ENCODE measurements at regions not wholly inside any gene's neighbourhood (a gene's known extent, or its start where the extent isn't known, plus 50 kb on each side); places are given as distances from the start of the nearest gene placed in this dataset.

GRCh38 chr5:86881493-86882090, 263.9 kb downstream of the COX7C start:
- 91 to 96% methylated on average over 1 of the region's 1 CpG for WGBS, 2 donors
- intact Hi-C loops (cut with DNase I; ENCODE audit: low total_unique reads): no loop called here
- no peak overlapping the region for H3K4me3 ChIP-seq (ENCODE audit: low read depth, poor library complexity, severe bottlenecking)
- DNase-seq (ENCODE audit: low spot score in 2 of 2): no peak
- no peak for TF ChIP-seq POLR2A (IDR thresholded peaks at IDR 0.05)
- TF ChIP-seq, protein P1, sequence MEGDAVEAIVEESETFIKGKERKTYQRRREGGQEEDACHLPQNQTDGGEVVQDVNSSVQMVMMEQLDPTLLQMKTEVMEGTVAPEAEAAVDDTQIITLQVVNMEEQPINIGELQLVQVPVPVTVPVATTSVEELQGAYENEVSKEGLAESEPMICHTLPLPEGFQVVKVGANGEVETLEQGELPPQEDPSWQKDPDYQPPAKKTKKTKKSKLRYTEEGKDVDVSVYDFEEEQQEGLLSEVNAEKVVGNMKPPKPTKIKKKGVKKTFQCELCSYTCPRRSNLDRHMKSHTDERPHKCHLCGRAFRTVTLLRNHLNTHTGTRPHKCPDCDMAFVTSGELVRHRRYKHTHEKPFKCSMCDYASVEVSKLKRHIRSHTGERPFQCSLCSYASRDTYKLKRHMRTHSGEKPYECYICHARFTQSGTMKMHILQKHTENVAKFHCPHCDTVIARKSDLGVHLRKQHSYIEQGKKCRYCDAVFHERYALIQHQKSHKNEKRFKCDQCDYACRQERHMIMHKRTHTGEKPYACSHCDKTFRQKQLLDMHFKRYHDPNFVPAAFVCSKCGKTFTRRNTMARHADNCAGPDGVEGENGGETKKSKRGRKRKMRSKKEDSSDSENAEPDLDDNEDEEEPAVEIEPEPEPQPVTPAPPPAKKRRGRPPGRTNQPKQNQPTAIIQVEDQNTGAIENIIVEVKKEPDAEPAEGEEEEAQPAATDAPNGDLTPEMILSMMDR (IDR thresholded peaks at IDR 0.05): no peak

- intact Hi-C loops (cut with DNase I; ENCODE audit: low total_unique reads): no loop called here
- WGBS, 2 donors: 95 to 97% methylated on average over 16 of the region's 16 CpGs
- no peak for DNase-seq (ENCODE audit: low spot score in 2 of 2)
- TF ChIP-seq POLR2A (IDR thresholded peaks at IDR 0.05): no peak
- TF ChIP-seq, protein P1 (IDR thresholded peaks at IDR 0.05): no peak
- H3K4me3 ChIP-seq (ENCODE audit: low read depth, poor library complexity, severe bottlenecking): no peak overlapping the region
Measured at GRCh38 chr5:86884608-86885007, 266.9 kb downstream of the COX7C start.

GRCh38 chr5:86885011-86885410, 267.3 kb downstream of the COX7C start:
- intact Hi-C loops (cut with DNase I; ENCODE audit: low total_unique reads): no loop called here
- WGBS, 2 donors: 84 to 86% methylated on average over 2 of the region's 2 CpGs
- H3K4me3 ChIP-seq (ENCODE audit: low read depth, poor library complexity, severe bottlenecking): no peak overlapping the region

GRCh38 chr5:86885489-86886230, 267.9 kb downstream of the COX7C start:
- no peak for DNase-seq (ENCODE audit: low spot score in 2 of 2)
- intact Hi-C loops (cut with DNase I; ENCODE audit: low total_unique reads): no loop called here
- no peak overlapping the region for H3K4me3 ChIP-seq (ENCODE audit: low read depth, poor library complexity, severe bottlenecking)
- 46 to 48% methylated on average over 5 of the region's 5 CpGs for WGBS, 2 donors
- TF ChIP-seq POLR2A (IDR thresholded peaks at IDR 0.05): no peak
- TF ChIP-seq, protein P1 (IDR thresholded peaks at IDR 0.05): no peak

More at GRCh38 chr5:86885011-86885410, 267.3 kb downstream of the COX7C start:
- no peak for DNase-seq (ENCODE audit: low spot score in 2 of 2)
- no peak for TF ChIP-seq POLR2A (IDR thresholded peaks at IDR 0.05)
- TF ChIP-seq, protein P1 (IDR thresholded peaks at IDR 0.05): no peak

DNA sequence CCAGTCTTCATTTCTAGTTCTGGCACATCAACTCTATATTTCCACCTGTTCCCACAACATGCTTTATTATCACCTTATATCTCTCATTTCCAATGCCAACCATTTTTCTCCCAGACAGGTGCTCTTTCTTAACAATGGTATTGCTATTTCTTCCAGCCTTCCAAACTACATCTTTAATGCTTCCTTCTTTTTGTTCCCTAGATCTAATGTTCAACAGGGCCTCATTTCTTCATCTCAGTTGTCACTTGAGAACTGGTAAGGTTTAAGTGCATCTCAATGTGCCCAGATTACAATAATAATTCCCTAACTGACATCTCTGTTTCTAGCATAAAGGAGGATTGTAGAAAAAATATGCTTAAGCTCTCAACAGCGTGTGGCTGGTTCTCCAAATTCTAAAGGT, 272.6 kb downstream of the COX7C start:
- 85 to 92% methylated on average over 1 of the region's 1 CpG for WGBS, 2 donors
- TF ChIP-seq POLR2A (IDR thresholded peaks at IDR 0.05): no peak
- TF ChIP-seq, protein P1 (IDR thresholded peaks at IDR 0.05): no peak
- no peak overlapping the region for H3K4me3 ChIP-seq (ENCODE audit: low read depth, poor library complexity, severe bottlenecking)
- DNase-seq (ENCODE audit: low spot score in 2 of 2): no peak
- intact Hi-C loops (cut with DNase I; ENCODE audit: low total_unique reads): no loop called here

Measured in lower leg skin (tissue), 4 donors.